ENCODE measurements at regions not wholly inside any gene's neighbourhood (a gene's known extent, or its start where the extent isn't known, plus 50 kb on each side); places are given as distances from the start of the nearest gene placed in this dataset.
"Not testable (repeated sequence)": the region's sequence is repeated elsewhere in the genome, so short reads cannot be mapped to it uniquely, and the experiment has no call there.

DNA sequence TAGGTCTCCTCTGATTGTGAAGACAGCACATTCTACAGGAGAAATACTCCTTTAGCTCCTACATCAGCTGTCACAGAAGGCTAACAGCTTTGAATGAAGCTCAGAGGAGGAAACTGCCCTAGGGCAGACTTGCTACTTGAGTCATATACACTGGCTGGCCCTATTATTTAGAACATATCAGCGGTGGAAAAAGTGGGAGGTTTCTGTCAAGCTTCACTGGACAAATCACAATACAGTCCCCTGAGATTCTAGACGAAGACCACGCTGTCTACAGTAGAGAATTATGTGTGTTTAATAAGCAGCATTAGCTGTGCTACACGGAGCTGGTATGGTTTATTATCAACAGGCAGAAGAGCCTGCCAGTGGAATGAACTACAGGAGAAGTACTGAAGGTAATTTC is 230.9 kb upstream of the FSIP2 start:
- no peak for DNase-seq (ENCODE audit: low read depth in 2 of 2)

DNA sequence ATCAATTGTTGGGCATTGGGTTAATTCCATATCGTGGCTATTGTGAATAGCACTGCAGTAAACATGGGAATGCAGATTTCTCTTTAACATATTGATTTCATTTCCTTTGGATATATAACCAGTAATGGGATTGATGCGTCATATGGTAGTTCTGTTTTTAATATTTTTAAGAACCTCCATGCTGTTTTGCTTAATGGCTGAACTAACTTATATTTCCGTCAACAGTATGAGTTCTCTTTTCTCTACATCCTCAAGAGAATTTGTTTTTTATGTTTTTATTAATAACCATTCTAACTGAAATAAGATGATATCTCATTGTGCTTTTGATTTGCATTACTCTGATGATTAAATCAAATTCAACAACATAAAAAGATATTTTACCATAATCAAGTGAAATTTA is 228.5 kb upstream of the FSIP2 start:
- DNase-seq (ENCODE audit: low read depth in 2 of 2), result no peak

DNA sequence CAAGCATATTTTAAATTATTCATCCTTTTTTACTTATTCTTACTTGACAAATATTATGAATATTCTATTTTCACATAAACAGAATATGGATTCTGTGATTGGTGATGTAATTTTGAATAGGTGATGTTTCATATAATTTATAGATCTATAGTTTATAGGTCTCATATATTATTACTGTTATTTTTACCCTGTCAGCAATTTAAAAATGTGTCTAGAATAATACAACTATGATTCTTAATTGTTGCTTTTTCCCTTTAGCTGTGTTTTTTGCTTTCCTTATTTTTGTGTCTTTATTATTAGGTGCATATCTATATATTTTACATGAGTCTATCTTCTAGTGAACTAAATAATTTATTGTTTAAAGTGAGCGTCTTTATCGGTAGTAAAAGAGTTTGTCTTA is 226.7 kb upstream of the FSIP2 start:
- DNase-seq (ENCODE audit: low read depth in 2 of 2), result no peak

DNA sequence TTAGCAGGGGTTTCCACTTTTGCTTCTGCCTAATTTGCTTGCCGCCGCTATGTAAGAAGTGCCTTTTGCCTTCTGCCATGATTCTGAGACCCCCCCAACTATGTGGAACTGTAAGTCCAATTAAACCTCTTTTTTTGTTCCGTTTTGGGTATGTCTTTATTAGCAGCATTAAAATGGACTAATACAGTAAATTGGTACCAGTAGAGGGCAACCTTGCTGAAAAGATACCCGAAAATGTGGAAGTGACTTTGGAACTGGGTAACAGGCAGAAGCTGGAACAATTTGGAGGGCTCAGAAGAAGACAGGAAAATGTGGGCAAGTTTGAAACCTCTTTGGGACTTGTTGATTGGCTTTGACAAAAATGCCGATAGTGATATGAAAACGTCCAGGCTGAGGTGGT is 216.1 kb upstream of the FSIP2 start:
- no peak for DNase-seq (ENCODE audit: low read depth in 2 of 2)

DNA sequence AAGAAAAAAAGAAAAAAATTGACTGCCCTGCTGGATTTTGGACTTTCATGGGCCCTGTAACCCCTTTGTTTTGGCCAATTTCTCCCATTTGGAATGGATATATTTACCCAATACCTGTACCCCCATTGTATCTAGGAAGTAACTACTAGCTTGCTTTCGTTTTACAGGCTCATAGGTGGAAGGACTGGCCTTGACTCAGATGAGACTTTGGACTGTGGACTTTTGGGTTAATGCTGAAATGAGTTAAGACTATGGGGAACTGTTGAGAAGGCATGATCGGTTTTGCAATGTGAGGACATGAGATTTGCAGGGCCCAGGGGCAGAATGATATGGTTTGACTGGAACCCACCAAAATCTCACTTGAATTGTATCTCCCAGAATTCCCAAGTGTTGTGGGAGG is 214.4 kb upstream of the FSIP2 start:
- DNase-seq (ENCODE audit: low read depth in 2 of 2), result not testable (repeated sequence)

DNA sequence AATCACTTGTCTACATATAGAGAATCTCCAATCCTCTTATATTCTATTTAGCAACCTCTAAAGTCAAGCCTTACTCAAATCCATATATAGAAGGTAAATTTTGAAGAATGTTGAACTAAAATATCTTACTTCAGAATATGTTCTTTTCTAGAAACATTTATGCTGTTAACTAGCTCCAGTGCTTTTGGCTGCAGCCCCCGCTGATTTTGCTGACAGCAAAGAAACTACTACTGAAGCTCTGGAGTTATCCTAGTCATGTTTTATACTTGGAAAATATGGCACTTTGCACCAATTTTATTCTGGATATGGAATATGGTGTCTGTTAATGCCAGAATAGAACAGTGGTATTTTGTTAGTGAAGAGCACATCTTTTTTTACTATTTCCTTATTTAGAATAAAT is 212.4 kb upstream of the FSIP2 start:
- no peak for DNase-seq (ENCODE audit: low read depth in 2 of 2)

DNA sequence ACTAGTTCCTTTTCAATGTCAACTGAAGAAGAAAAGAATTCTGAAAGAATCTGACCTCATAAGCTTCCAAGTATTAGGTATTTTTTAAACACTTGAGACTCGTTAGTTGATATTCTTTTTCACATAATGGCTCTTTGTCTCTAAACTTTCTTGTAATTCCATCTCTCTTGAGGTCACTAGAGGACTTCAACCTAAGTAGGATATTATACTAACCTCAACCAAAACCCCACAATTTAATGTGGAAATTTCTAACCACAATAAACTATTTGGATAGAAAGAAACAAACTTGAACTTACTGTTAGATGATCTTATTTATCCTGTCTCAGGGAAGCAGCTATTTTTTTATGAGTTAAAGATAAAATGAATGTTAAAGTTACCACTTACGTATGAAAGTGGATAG is 206.9 kb upstream of the FSIP2 start:
- no peak for DNase-seq (ENCODE audit: low read depth in 2 of 2)

DNA sequence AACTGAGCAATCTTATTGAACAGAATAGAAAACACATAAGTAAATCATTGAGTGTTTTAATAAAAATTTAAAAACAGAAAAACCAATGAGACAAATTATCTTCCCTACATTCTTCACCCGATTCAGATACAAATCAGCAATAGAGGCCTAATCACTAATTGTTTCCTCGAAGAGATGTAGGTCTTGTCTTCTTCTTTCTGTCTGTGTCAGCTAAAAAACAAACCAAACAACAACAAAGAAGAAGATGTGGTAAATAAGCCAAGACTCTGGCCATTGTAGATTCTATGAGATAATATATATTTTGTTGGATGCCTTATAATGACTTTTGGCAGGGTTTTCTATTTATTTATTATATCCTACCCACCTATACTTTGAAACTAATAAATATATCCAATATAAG is 200.9 kb upstream of the FSIP2 start:
- no peak for DNase-seq (ENCODE audit: low read depth in 2 of 2)

DNA sequence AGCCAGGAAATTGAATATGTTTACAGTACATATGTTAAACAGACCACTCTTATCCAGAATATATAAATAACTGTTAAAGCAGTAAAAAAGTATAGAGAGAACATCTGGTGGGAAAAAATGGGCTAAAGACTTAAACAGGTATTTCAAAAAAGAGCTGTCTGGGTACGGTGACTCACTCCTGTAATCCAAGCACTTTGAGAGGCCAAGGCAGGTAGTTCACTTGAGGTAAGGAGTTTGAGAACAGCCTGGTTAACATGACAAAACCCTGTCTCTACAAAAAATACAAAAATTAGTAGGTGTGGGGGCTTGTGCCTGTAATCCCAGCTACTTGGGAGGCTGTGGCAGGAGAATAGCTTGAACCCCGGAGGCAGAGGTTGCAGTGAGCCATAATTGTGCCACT is 171.4 kb upstream of the FSIP2 start:
- no peak for DNase-seq (ENCODE audit: low read depth in 2 of 2)

DNA sequence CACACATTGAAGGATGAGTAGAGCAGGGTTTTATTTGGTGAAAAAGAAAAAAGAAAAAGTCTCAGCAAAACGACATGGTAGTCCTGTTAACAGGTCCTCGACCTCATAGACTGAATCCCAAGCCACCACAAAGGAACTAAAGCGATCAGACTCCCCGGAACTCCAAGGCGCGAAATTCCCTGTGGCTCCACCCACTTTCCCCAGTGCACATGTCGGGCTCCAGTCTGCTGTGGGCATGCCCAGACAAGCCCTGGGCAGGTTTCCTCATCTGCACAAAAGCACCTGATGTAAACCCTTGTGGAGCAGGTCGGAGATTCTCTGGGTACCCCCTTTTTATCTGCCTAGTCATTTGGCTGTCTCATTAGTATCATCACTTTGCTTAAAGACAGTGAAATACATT is 170.7 kb upstream of the FSIP2 start:
- no peak for DNase-seq (ENCODE audit: low read depth in 2 of 2)

DNA sequence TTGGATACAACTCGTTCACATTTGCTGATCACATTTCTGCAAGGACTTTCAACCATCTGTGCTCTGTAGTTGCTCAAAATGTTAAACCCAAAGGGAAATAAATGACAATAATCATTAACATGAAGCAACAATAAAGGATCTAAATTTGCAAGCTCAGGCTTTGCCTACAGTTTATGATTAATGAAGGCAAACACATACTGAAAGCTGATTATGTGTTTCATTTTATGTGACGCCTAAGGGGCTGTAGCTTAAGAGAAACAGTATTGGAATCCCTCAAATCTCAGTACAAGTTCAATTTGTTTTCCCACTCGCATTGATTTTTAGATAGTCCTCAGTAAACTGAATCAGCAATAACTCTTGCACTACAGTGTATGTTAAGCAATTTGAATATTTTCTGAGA is 160.3 kb upstream of the FSIP2 start:
- no peak for DNase-seq (ENCODE audit: low read depth in 2 of 2)

DNA sequence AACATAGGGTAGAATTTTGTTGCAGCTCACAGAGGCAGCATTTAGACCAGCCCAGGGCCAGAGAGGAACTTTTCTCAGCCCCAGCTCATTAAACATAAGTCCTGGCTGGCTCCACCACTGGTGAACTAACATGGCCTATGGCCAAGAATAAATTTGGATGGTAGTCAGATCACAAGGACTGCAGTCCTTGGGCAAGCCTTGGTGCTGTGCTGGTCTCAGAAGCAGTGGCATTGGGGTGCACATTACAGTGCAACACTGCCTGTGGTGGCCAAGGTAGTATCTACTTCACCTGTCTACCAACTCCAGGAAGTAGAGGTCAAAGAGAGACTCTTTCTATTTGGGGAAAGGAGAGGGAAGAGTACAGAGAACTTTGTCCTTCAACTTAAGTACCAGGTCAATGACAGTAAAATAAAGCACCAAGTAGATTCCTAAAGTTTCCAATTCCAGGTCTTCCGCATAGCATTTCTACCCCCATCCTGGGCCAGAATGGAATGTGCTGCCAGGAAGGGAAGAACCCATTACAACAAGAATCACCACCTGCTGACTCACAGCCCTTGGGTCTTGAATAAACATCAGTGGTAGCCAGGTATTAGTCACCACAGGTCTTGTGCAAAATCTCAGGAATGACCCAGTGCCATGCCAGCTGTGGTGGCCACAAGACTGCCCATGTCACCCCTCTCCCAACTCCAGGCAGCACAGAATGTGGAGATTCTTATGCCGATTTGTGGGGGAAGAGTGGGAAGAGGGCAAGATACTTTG is 155.4 kb upstream of the FSIP2 start:
- DNase-seq (ENCODE audit: low read depth in 2 of 2), result no peak

DNA sequence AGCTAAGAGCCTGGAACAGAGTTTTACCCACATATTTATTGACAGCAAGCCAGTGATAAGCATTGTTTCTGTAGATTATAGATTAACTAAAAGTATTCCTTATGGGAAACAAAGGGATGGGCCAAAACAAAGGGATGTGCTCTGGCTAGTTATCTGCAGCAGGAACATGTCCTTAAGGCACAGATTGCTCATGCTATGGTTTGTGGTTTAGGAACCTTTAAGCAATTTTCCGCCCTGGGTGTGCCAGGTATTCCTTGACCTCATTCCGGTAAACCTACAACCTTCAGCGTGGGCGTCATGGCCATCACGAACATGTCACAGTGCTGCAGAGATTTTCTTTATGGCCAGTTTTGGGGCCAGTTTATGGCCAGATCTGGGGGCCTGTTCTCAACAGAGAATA is 153.4 kb upstream of the FSIP2 start:
- DNase-seq (ENCODE audit: low read depth in 2 of 2), result not testable (repeated sequence)

DNA sequence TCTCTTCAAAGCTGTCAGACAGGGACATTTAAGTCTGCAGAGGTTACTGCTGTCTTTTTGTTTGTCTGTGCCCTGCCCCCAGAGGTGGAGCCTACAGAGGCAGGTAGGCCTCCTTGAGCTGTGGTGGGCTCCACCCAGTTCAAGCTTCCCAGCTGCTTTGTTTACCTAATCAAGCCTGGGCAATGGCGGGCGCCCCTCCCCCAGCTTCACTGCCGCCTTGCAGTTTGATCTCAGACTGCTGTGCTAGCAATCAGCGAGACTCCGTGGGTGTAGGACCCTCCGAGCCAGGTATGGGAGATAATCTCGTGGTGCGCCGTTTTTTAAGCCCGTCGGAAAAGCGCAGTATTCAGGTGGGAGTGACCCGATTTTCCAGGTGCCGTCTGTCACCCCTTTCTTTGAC is 147.3 kb upstream of the FSIP2 start:
- DNase-seq (ENCODE audit: low read depth in 2 of 2), result not testable (repeated sequence)

DNA sequence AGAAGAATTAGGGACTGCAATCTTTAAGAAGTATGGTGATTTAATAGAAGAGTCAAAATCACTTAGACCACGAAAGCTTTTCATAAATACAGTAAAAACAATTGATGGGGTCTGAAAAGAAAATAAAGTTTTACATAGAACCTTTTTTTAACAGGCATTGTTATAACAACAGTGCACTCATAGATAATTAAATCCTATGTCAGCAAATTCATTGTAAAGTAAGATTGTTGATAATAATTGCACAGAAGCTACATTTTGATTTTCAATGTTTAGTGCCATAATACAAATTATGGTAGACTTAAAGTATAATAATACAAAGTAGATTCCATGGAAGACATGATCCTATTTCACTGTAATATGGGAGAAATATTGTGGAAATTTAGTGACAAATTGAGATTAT is 130.7 kb upstream of the FSIP2 start:
- DNase-seq (ENCODE audit: low read depth in 2 of 2), result no peak

DNA sequence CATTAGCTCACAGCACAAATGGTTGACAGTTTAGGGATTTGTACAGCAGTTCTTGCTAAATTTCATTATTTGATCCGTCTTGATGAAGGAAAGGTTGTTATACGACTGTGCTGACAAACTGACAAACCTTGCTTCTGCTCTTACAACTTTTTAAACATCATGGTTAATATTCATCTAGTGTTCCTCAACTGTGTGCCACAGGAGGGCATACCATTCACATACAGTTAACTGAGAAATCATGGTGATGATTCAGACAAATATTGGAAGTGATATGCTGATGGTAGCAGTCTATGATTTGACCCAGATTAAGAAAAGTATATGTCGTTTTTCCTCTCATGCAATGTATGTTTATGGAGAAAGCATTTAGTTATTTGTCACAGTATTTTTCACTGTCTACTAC is 129.8 kb upstream of the FSIP2 start:
- DNase-seq (ENCODE audit: low read depth in 2 of 2), result no peak

DNA sequence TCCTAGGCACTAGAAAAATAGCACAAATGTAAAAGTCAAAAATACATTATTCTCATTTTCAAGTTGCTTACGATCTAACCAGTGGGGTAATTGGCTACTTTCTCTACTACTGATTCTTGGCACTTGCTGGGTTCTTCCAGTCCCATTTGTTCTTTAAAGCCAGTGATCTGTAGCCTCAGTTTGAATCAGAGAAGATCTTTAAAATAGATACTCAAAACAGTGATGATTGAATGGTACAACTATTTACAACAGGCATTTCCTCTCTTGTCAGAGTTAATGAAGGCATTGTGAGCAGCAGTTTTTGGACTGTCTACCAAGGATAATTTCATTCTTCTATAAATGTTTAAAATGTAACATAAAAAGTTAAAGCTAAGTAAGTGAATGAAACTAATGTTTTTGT is 128.3 kb upstream of the FSIP2 start:
- no peak for DNase-seq (ENCODE audit: low read depth in 2 of 2)

DNA sequence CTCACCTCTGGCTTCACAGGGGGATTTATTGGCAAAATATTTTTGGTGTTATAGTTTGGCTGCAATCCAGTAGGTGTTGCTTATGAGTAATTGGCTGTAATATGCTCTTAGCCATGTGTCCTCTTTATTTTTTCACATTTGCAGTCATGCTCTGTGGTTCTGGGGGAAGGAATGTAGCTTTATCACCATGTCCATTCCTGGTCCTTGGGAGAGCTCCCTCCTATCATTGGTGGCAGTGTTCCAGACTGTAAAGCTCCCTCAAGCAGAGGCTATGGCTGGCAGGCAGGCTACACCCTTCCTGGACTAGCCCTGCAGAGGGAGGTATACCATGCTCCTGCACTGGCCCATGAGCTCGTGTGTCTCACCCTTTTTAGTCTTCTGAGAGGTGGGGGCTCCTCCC is 120.0 kb upstream of the FSIP2 start:
- DNase-seq (ENCODE audit: low read depth in 2 of 2), result no peak

DNA sequence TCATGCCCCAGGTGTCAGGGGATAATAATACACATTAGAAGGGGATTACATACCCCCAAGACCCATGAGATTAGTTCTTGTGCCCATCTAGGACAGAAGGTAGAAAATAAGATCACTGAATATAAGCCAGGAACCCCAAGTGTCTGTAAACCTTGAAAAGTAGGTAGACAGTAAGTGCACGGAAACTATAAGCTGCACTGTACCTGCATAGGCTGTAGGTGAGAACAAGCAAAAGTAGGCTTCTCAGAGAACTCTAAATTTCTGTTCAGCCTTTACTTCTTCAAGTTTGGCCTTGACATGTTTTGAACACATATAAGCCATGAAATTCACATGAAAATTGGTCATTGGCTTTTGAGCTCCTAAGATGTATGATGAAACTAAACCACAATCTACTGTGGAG is 113.0 kb upstream of the FSIP2 start:
- no peak for DNase-seq (ENCODE audit: low read depth in 2 of 2)

DNA sequence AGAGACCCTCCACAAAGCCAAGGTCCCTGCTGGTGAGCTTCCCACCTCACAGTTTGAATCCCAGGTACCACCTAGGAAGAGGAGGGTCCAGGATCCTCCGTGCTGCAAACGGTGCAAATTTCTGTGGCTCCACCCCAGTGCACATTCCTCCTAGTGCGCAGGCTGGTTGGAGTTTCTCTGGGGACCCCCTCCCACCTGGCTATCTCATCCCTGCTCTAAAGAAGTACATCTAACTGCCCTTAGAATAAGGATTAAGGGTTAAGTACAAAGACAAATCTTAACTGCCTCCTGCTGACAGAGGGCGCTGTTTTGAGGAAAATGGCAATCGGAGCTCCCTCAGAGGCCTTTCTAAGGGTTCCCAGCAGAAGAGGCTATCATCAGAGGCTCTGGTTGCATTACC is 109.6 kb upstream of the FSIP2 start:
- DNase-seq (ENCODE audit: low read depth in 2 of 2), result no peak

DNA sequence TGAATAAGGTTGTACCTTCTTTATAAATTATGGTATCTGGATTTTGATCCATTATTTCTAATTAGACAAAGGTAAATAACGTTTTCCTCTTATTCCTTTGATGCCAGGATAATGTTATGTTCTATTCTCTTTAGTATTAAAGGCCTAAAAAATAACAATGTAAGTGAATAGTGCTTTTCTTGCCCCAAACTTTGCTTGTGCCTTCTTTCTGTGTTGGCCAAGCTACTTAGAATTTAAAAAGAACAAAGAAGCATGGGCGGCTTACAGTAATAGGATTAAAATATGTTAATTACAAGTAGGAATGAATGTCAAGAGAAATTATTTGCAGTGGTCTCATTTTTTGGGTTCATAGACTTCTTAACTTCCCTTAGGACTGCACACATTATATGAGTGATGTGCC is 105.0 kb upstream of the FSIP2 start:
- no peak for DNase-seq (ENCODE audit: low read depth in 2 of 2)

DNA sequence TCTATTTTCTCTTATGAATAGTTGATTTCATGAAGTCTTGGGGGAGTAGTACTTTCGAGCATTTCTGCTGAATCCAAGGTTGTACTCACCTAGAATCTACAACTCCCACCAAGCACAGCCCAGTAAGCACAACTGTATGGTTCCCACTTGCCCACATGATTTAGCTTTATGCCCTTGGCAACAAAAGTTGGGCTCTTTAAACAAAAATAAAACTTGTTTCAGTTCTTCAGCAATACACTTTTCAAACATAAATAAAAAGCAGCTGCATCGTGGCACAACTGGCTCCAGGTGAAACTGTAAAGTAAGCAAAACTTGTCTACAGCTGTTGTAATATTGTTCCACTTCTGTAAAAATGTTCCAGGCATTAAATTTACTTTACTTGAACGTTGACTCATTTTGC is 99.8 kb upstream of the FSIP2 start:
- DNase-seq (ENCODE audit: low read depth in 2 of 2), result no peak

DNA sequence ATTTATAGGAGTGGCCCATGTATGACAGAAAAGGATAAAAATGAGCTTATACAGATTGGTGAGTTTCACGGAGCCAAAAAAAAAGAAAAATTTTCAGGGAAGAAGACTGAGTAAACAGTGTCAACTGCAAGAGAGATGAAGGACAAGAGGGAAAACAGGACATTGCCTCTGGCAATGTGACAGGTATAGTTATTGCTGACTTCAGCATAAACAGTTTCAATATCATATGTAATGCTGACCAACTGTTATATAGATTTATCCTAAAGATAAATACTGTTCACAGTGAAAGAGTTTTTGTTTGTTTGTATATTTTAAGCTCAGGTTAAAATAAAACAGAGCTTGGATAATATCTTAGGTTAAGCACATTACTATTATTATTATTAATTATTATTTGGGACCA is 98.0 kb upstream of the FSIP2 start:
- no peak for DNase-seq (ENCODE audit: low read depth in 2 of 2)

DNA sequence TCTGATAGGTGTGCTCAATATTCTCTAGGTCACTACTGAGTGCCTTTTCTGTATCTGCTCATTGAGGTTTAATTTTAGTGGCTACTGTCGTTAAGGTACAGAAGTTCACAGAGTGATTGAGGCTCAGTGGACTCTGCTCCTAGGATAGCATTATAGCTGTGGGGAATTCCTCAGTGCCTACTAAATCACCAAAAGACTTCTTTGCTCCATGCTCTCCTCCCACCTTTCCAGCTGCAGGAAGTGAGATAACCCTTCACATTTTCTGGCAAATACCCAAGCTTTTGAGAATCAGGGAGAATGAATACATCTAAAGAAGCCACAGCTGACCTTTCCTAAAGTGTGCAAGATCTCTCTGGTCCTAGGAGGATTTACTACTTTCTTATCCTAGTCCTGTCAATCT is 95.2 kb upstream of the FSIP2 start:
- no peak for DNase-seq (ENCODE audit: low read depth in 2 of 2)
